SHP77 (cell line): ENCODE measurements at regions not wholly inside any gene's neighbourhood (a gene's known extent, or its start where the extent isn't known, plus 50 kb on each side); places are given as distances from the start of the nearest gene placed in this dataset.
"Not testable (repeated sequence)": the region's sequence is repeated elsewhere in the genome, so short reads cannot be mapped to it uniquely, and the experiment has no call there.

Experiments
- DNase-seq, 2 experiments: peaks; one replicate each; lab custom pipeline; 2025; lab: John Stamatoyannopoulos, UW

DNA sequence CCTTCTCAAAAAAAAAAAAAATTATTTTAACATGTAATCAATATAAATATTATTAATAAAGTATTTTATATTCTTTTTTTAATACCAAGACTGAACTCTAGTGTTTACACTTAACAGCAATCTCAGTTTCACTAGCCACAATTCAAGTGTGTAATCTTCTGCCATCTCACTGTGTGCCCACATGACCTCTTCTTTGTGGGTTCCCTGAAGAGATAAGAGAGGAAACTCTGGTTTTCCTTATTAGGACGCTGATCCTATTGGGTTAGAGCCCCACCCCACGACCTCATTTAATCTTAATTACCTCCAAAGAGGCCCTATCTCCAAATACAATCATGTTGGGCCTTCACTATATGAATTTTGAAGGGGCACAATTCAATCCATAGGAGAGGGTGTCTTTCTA, 177.6 kb downstream of the STK31 start:
- DNase-seq = no peak

DNA sequence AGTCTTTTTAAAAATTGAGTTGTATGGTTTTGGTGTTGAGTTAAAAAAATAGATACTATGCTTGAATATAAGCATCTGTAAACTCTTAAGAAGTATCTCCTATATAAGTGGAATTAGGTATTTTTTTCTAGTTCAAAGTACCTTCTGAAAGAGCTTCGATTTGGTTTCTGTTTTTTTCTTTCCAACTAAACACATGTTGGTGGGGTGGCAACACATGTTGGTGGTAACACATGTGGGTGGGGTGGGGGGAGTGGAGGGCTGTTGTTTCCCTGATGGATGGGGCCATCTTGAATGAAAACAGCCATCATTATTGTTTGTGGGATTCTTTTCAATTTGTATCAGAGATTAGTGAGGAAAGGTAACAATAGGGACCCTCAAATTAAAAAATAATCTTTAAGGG, 178.9 kb downstream of the STK31 start:
- no peak for DNase-seq

DNA sequence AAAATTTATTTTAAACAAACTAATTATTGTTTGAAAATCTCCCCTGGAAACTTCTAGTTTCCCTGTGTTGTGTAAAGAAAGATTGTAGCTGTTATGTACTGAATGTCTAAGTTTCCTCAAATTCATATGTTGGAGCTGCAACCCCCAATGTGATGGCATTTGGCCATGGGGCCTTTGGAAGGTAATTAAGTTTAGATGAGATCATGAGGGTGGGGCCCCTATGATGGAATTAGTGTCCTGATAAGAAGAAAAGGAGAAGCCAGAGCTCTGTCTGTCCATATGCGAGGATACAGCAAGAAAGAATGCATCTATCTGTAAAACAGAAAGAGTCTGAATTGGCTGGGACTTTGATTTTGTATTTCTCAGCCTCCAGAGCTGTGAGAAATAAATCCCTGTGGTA, 179.5 kb downstream of the STK31 start:
- DNase-seq = no peak

DNA sequence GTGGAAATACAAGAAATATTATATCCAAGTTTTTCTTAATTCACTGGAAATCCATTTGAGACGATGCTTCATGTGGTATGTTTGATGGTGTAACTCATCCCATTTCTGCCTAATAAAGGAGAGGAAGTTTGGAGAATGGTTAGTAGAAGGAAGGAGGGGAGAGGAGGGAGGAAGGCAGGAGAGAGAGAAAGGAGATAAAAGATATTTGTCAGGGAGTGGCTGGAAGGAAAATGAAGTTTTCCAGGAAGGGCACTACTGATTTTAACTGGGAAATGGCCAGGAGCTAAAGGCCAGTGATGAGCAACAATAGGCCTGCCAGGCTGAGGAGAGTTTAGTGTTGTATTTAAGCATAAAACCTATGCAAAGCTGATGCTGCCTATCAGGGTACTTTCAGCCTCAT, 182.0 kb downstream of the STK31 start:
- DNase-seq = no peak

DNA sequence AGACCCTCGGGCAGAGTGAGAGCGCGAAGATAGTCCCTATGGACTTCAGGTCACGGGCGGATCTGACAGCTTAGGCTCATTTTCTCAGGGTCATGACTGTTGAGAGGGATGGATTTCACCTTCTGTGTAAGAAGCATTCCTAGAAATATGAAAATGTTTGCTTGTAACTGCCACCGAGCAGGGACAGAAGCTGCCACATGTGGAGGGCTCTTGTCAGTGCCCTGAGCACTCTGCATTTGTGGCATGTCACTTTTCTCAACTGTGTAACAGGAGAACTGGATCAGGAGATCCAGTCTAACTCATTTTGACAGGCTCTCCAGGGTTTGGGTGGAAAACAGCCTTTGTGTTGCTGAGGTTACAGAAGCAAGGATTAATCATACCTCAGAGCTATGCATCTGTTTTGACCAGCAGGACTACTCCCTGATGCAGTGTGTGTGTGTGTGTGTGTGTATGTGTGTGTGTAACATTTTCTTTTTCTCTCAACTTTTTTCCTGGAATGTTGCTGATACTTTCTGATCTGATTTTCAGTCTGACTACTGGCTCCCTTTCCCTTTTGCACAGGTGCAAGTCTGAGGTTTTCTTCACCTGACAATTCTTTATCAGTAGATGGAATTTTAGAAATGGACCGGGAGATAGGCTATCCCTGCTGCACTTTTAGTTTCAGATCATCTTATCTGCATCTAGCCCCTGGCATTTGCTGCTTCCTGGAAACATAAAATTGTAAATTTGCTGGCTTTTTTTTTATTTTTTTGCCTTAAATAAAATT, 183.3 kb downstream of the STK31 start:
- no peak for DNase-seq

DNA sequence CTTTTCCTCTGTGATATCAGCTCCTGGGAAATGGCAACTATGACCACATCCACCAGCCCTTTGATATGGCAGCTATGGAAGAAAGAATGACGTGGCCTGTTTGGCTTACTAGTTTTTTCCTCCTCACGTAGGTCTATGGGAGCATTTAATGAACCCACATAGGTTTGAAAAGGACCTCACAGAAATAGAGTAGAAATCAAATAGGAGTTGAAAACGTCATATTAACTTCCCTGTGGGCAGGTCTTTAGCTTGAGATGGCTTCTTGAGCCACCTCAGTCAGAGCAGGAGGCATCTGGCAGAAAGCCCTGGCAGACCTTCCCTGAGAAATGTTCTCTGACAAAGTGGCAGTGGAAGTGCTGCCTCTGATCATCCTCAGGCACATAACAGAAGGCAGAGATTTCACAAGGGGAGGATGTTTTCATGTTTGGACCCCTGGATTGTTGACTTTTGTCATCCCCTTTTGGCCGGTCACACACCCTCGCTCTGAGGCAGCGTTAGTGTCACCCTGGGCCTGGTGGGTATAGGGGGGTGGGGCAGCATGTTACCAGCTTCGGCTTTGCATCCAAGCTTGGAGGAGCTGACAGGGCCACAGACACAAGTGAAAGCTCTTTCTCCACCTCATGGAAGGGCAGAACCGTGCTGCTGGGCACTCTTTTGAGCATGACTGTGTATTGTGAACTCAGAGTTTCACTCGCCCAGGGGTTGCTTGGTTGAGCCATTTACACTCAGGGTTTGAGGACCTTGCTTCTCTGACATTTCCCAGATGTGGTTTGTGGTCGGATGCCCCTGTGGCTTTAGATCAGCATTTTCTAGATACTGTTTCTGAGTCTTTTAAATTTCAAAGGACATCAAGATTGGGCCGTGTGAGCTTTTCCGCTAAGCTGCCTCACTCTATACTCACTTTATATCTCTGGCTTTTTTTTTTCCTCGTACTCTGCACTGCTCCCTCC, 184.2 kb downstream of the STK31 start:
- DNase-seq = peak in 1 of 2 experiments; percentile 3

DNA sequence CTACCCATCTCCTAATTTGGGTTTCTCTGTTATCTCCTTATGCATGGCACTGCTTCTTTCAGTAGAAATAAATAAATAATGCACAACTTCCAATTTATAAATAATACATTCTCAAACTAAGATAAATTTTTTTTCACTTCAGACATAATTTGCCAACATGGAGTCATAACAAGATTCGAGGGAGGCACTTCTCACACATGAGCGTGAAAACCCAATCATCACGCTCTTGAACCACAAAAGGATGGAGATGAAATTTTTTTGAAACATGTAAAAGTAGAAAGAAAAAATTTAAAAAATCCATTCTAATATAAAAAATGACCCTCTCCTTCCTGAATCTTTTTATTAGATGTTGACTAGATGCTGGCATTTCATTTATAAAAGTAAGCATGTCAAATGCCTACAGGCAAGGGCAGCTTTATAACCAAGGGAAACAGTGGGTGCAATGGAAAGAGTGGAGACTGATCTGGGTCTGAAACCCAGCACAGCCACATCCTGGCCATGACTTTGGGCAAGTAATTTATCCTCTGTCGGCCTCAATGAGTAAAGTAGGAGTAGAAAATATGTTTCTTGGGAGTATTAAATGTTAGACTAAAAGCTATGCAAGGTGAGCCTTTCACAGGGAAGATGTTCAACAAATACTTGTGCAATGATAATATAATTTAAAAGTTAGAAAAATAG, 185.0 kb downstream of the STK31 start:
- no peak for DNase-seq

DNA sequence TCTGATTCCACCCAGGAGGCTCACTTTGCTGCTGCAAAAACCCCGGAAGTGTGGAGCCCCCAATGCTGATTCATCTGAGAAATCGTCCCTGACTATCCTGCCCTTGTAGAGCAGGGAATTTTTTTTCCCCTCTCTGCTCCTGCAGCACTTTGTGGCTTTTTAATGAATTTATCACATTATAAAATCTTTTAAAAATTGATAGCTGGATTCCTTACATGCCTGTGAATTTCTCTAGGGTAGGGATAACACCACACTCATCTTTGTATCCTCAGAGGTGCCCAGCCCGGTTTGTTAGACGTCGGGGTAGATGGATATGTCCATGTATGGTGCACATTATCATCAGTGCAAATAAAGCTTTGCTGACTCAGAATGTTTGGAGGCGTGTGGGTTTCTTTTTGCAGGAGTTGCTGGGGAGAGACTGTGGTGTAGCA, 185.7 kb downstream of the STK31 start:
- no peak for DNase-seq

DNA sequence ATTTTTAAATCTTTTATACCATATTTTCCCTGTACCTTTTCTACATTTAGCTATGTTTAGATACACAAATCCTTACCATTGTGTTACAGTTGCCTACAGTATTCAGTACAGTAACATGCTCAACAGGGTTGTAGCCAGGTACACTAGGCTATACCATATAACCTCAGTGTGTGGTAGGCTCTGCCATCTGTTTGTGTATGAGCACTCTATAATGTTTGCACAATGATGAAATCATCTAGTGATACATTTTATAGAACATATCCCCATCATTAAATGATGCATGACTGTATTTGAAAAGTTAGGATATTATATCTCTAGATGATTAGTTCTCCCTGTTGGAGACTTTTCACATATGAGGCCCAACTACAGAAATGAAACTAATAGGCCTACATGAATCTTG, 188.6 kb downstream of the STK31 start:
- peak in 1 of 2 experiments; percentile 5 for DNase-seq

DNA sequence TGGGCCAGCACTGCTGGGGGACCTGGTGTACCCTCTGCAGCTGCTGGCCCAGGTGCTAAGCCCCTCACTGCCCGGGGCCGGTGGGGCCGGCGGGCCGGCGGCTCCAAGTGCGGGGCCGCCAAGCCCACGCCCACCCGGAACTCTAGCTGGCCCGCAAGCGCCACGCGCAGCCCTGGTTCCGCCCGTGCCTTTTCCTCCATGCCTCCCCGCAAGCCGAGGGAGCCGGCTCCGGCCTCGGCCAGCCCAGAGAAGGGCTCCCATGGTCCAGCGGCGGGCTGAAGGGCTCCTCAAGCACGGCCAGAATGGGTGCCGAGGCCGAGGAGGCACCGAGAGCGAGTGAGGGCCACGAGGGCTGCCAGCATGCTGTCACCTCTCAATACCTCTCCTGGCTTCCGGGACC, 194.9 kb downstream of the STK31 start:
- not testable (repeated sequence) for DNase-seq

DNA sequence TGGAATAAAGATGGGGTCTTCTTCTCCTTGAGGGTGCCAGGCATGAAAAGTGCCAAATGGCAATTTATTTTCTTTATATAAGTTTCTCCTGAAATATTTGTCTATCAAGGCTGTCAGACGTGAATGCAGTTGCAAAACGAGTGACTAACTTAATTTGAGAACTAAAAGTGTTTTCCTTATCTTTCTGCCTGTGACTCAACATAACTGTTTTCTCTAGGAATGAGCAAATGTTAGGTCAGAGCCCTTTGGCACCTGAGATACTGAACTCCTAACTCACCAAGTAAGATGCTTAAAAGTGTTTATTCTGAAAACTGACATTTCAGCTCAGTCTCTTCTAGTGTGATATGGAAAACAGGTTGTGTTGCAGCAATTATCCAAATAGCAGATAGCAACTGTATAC, 197.0 kb downstream of the STK31 start:
- DNase-seq = no peak

DNA sequence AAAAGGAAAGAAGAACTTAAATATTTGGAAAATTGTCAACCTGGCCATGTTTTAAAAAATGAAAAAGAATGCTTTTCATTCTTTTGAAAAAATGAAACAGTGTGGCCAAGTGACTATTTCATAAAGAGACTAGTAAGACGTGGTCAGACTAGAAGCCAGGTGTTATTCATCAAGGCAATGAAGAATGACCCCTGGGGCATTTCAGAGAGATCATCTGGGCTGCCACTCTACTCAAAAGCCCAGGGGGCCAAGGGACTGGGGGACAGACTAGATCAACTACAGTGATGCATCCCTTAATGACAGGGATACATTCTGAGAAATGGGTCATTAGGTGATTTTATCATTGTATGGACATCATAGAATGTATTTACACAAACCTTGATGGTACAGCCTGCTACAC, 199.4 kb downstream of the STK31 start:
- no peak for DNase-seq

DNA sequence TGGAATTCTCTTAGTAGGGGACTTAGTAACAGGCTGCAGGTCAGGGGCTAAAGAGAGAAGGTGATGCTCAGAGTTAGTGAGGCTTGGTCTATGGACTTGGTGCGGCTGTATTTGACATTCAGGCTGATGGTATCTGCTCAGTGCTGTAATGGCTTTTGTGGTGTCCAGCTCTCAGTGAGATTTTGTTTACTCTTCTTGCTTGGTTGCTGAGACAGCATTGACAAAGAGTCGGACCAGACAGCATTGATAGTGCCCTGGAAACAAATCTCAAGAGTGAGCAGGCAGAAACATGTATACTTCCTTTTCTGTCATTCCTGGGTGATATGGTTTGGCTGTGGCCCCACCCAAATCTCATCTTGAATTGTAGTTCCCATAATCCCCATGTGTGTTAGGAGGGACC, 202.0 kb downstream of the STK31 start:
- no peak for DNase-seq

DNA sequence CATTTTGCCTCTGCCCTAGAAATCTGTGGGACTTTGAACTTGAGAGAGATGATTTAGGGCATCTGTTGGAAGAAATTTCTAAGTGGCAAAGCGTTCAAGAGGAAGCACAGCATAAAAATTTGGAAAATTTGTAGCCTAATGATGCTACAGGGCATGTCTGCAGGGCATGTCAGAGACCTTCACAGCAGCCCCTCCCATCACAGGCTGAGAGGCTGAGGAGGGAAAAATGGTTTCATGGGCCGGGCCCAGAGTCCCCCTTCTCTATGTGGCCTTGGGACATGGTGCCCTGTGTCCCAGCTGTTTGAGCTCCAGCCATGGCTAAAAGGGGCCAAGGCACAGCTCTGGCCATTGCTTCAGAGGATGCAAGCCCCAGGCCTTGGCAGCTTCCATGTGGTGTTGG, 203.0 kb downstream of the STK31 start:
- no peak for DNase-seq

DNA sequence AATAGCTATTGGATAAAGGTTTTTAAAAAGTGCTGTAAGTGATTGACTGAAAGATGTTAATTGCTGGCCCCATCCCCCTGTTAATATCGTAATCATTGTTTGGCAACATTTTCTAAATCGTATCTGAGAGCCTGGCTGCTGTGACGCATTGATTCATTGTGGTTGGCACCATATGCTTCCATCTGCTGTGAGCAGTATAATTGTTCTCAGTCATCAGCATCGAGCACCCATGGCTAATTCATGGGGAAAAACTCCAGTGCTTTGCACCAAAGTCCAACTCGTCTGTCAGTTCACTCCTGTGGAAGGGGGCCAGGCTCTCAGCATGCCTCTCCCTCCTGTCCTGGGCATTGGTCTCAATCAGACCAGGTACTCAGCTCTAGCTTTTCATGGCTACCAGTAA, 205.2 kb downstream of the STK31 start:
- DNase-seq = no peak

DNA sequence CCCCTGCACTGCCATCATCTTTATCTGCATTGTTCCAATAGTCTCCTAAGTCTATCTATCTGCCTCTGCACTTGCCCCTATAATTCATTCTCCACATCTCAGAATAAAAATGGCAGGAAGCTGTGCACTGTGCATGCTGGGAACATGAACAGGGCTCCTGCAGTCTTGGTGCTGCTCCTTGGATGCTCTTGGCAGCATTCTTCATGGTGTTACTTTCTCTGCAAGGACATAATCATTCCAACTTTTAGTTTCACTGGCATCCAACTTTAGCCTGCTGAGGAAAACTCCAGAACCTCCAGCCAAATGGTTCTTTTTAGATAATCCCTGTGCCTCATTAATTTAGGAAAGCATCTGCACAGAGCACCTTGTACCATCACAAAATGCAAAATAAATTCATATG, 208.3 kb downstream of the STK31 start:
- no peak for DNase-seq

DNA sequence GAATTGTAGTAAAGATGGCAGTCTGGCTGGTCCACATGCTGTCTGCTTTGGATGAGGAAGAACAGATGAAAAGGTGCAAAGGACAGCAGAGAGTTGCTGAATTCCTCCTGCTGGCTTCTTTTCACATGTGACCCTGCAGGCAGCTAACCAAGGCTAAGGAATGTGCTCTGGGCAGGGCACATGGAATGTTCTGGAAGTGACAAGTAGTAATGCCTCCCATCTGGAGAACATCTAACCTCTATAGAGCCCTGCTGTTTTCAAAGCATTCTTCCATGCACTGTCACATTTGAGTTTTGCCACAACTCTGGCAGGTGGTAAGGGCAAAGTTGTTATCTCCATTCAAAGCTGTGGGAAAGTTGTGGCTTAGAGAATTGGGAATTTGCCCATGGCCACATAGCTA, 208.8 kb downstream of the STK31 start:
- no peak for DNase-seq

DNA sequence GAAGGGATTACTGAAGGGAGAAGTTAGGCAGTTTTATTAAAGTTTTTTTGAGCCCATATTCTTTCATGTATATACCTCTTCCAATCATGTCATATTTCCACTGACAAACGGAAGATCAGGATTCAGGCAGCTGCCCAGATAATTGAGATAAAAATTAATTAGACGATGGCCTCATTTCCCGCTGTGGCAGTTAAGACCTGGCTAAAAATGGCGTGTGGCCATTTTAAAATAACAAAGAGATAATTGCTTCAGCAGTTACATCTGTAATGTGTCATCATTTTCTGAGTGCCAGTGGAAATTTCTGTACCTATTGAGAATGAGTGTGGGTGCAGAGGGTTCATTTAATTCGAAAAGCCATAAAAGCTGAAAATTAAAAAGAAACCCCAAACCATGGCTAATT, 215.1 kb downstream of the STK31 start:
- no peak for DNase-seq

DNA sequence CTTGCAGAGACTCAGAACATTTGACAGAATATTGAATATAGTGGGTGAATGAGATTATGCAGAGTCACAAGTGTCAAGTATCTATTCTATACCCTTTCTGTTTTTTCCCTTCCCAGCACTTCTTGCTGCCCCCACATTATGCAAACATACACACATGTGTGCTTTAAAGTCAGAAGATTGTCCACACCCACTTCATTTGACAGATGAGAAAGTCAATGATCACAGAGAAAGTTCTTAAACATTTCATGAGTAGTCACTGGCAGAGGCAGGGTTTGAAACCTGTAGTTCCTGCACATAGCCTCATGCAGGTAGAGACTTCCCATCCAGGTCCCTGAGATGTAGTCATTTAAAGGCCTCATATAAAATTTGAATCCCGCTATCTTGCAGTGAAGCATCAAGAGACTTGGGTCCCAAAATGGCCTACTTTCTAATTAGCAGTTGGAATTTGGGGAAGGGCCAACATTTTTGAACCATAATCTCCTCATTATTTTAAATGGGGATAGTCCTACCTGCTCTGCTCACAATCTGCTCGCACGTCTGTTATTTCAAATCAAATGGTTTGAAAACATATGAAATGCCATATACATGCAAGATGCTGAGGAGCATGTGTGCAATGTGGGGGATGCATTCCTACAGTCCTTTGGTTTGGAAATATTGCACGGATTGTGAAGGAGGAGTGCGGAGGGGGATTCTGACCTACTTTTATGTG, 217.8 kb downstream of the STK31 start:
- no peak for DNase-seq

DNA sequence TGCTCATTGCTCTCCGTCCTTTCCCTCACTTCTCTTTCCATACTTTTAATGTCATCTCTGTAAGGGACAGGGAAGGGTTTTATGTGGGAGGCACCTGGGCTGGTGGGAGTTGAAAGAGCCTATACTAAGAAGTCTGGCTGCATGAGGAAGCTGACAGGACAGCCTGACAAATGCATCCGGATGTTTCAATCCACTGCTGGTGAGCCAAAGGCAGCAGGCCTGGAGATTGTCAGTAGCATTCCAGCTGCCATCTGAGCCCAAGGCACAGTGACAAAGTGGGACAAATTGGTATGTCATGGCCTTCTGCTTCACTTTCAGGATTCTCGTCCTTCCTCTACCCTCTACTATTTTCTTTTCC, 218.4 kb downstream of the STK31 start:
- DNase-seq = no peak

DNA sequence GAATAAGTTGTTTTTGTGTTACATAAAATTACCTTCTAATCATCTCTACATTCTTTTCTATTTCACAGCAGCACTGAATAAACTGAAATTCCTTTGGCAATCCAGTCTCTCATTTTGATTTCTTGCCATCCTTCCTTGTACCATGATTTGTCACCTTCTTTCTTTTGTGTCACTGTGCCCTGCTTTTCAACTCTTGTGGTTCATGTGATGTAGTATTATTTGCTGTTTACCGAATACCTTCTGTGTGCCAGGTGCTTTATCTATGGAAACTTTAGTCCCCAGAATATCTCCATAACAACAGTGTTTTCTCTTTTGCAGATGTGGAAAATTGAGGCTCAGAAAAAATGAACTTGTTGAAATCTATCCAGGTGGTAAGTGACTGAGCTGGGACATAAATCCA, 220.3 kb downstream of the STK31 start:
- no peak for DNase-seq

DNA sequence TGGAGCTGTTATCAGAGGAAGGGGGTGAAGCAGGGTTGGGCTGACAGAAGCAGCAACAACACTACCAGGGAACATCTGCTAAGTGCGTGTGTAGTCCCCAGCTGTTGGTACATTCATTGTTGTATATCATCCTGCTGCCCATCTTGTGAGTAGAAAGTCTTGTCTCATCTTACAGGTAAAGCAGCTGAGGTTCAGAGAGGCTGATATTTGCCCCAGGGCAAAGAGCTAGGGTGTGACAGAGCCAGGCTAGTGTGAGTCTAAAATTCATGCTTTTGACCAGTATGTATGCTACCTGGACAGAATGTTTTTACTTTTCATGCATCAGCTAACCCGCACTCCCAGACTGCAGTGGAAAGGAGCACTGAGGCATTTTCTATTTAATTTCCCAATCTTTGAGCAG, 221.6 kb downstream of the STK31 start:
- DNase-seq = no peak
